ENCODE measurements at regions not wholly inside any gene's neighbourhood (a gene's known extent, or its start where the extent isn't known, plus 50 kb on each side); places are given as distances from the start of the nearest gene placed in this dataset.

- no peaks in the 10 kb centered on the region for H3F3A ChIP-seq (ENCODE audit: low read depth)
- H3K9me3 ChIP-seq (ENCODE audit: insufficient read depth, low read depth, low read length), result peaks cover 14% of the 10 kb centered on the region; the same call in 1 of the 2 replicates
- H2AFZ ChIP-seq (ENCODE audit: low read length), result no peak overlapping the region
- H3K9me2 ChIP-seq (replicated peaks; ENCODE audit: low read depth, low read length), result no peaks in the 10 kb centered on the region
- H3K36me3 ChIP-seq (ENCODE audit: insufficient read depth, low read length), result no peaks in the 10 kb centered on the region
- no peaks in the 10 kb centered on the region for H3K4me1 ChIP-seq (ENCODE audit: insufficient read depth, low read length, poor library complexity, severe bottlenecking)
- no peak overlapping the region for H3K4me2 ChIP-seq (ENCODE audit: low read depth, low read length, poor library complexity, severe bottlenecking)
- no peaks in the 10 kb centered on the region for H3K27me3 ChIP-seq (ENCODE audit: insufficient read depth, low read length, poor library complexity, severe bottlenecking)
- H3K9ac ChIP-seq (ENCODE audit: low read depth, low read length, poor library complexity, severe bottlenecking), result no peak overlapping the region
- H3K4me3 ChIP-seq (ENCODE audit: low read length, poor library complexity, severe bottlenecking), result no peak overlapping the region
- TF ChIP-seq EZH2phosphoT487 (IDR thresholded peaks at IDR 0.05; ENCODE audit: borderline replicate concordance), result no peak
- TF ChIP-seq CTCF (conservative IDR thresholded peaks at IDR 0.05; ENCODE audit: low read length), result no peak
- no peaks in the 10 kb centered on the region for H3K79me2 ChIP-seq (ENCODE audit: insufficient read depth, low read length)
- H4K20me1 ChIP-seq (ENCODE audit: insufficient read depth, low read length, poor library complexity, severe bottlenecking), result no peaks in the 10 kb centered on the region
These were observed 572.5 kb downstream of the BRD1 start for GRCh38 chr22:49255154-49255553.

GRCh38 chr22:49253656-49254055 lies 574.0 kb downstream of the BRD1 start:
- H4K20me1 ChIP-seq (ENCODE audit: insufficient read depth, low read length, poor library complexity, severe bottlenecking), result no peaks in the 10 kb centered on the region
- no peaks in the 10 kb centered on the region for H3K4me1 ChIP-seq (ENCODE audit: insufficient read depth, low read length, poor library complexity, severe bottlenecking)
- TF ChIP-seq CTCF (conservative IDR thresholded peaks at IDR 0.05; ENCODE audit: low read length) (no peak), EZH2phosphoT487 (IDR thresholded peaks at IDR 0.05; ENCODE audit: borderline replicate concordance) (no peak)
- no peaks in the 10 kb centered on the region for H3K36me3 ChIP-seq (ENCODE audit: insufficient read depth, low read length)
- H3F3A ChIP-seq (ENCODE audit: low read depth), result no peaks in the 10 kb centered on the region
- H3K4me3 ChIP-seq (ENCODE audit: low read length, poor library complexity, severe bottlenecking), result no peak overlapping the region
- H3K79me2 ChIP-seq (ENCODE audit: insufficient read depth, low read length), result no peaks in the 10 kb centered on the region
- H3K27me3 ChIP-seq (ENCODE audit: insufficient read depth, low read length, poor library complexity, severe bottlenecking), result no peaks in the 10 kb centered on the region
- no peak overlapping the region for H3K9ac ChIP-seq (ENCODE audit: low read depth, low read length, poor library complexity, severe bottlenecking)
- H3K9me3 ChIP-seq (ENCODE audit: insufficient read depth, low read depth, low read length), result peaks cover 14% of the 10 kb centered on the region; the same call in 1 of the 2 replicates
- no peak overlapping the region for H3K4me2 ChIP-seq (ENCODE audit: low read depth, low read length, poor library complexity, severe bottlenecking)
- H2AFZ ChIP-seq (ENCODE audit: low read length), result no peak overlapping the region
- H3K9me2 ChIP-seq (replicated peaks; ENCODE audit: low read depth, low read length), result no peaks in the 10 kb centered on the region

- no peak overlapping the region for H3K4me2 ChIP-seq (ENCODE audit: low read depth, low read length, poor library complexity, severe bottlenecking)
- TF ChIP-seq EZH2phosphoT487 (IDR thresholded peaks at IDR 0.05; ENCODE audit: borderline replicate concordance), result no peak
- TF ChIP-seq CTCF (conservative IDR thresholded peaks at IDR 0.05; ENCODE audit: low read length), result no peak
- H3K4me3 ChIP-seq (ENCODE audit: low read length, poor library complexity, severe bottlenecking), result no peak overlapping the region
- peaks cover 14% of the 10 kb centered on the region; the same call in 1 of the 2 replicates for H3K9me3 ChIP-seq (ENCODE audit: insufficient read depth, low read depth, low read length)
- no peaks in the 10 kb centered on the region for H3K36me3 ChIP-seq (ENCODE audit: insufficient read depth, low read length)
- no peaks in the 10 kb centered on the region for H3F3A ChIP-seq (ENCODE audit: low read depth)
- H3K27me3 ChIP-seq (ENCODE audit: insufficient read depth, low read length, poor library complexity, severe bottlenecking), result no peaks in the 10 kb centered on the region
- H3K9ac ChIP-seq (ENCODE audit: low read depth, low read length, poor library complexity, severe bottlenecking), result no peak overlapping the region
- no peaks in the 10 kb centered on the region for H4K20me1 ChIP-seq (ENCODE audit: insufficient read depth, low read length, poor library complexity, severe bottlenecking)
- no peaks in the 10 kb centered on the region for H3K79me2 ChIP-seq (ENCODE audit: insufficient read depth, low read length)
- H3K4me1 ChIP-seq (ENCODE audit: insufficient read depth, low read length, poor library complexity, severe bottlenecking), result no peaks in the 10 kb centered on the region
- H3K9me2 ChIP-seq (replicated peaks; ENCODE audit: low read depth, low read length), result no peaks in the 10 kb centered on the region
- no peak overlapping the region for H2AFZ ChIP-seq (ENCODE audit: low read length)
These were observed 576.3 kb downstream of the BRD1 start for GRCh38 chr22:49251371-49251770.
